Endothelial cell of umbilical vein (primary cell): ENCODE measurements at regions not wholly inside any gene's neighbourhood (a gene's known extent, or its start where the extent isn't known, plus 50 kb on each side); places are given as distances from the start of the nearest gene placed in this dataset.

ENCODE experiments used
- BruUV-seq: library from RNA; stranded (reverse); fragments of 400-500 nt; replicated peaks from 2 replicates; lab custom pipeline; 2021; lab: Mats Ljungman, UMichigan
- CTCF ChIA-PET: fragments of 300-600, 350-600 bp; sonication (Branson Sonifier 250); formaldehyde crosslinking; loops from one replicate; lab custom pipeline; 2021; ENCODE audit warnings: antibody characterized with exemption, inconsistent platforms; lab: Charles Lee
- POLR2A ChIA-PET: fragments of 300-600, 350-600 bp; sonication (Branson Sonifier 250); formaldehyde crosslinking; loops from one replicate; lab custom pipeline; 2021; ENCODE audit warnings: antibody characterized with exemption, inconsistent platforms; lab: Charles Lee
- DNase-seq: peaks from one replicate; pipeline ENCODE4 v3.0.0-alpha.2; 2011; ENCODE audit warnings: low read depth, low spot score
- FAIRE-seq: peaks from 2 replicates; lab custom pipeline; 2011; peaks lifted over from hg19 to GRCh38; lab: Jason Lieb, UNC
- H2AFZ ChIP-seq: 2 replicates; pipeline ENCODE4 v1.6.0; 2012; ENCODE audit warnings: low read depth, low read length, control low read depth, inconsistent platforms
- H3K27ac ChIP-seq: 2 replicates; pipeline ENCODE4 v1.5.1; 2011; ENCODE audit warnings: low read depth, mild to moderate bottlenecking, control low read depth, low read length, moderate library complexity; ENCODE audit not compliant: insufficient read depth
- H3K27me3 ChIP-seq, 2 experiments: 2 replicates each; pipeline versions ENCODE4 v1.6.0 to v1.6.1; 2011; ENCODE audit warnings: low read length in 2 of 2, mixed read lengths in 1 of 2; ENCODE audit not compliant: control insufficient read depth in 2 of 2, insufficient read depth in 2 of 2
- H3K36me3 ChIP-seq, 2 experiments: 2 replicates in 1 of 2; 3 replicates in 1 of 2; pipeline ENCODE4 v1.5.1; 2011; ENCODE audit warnings: low read length in 2 of 2, mild to moderate bottlenecking in 1 of 2, moderate library complexity in 1 of 2; ENCODE audit not compliant: control insufficient read depth in 2 of 2, insufficient read depth in 2 of 2; ENCODE audit errors: extremely low read depth in 1 of 2
- H3K4me1 ChIP-seq: 3 replicates; pipeline ENCODE4 v1.5.1; 2011; ENCODE audit warnings: mild to moderate bottlenecking, low read length; ENCODE audit not compliant: control insufficient read depth, insufficient read depth; ENCODE audit errors: extremely low read depth
- H3K4me2 ChIP-seq: 2 replicates; pipeline ENCODE4 v1.6.1; 2011; ENCODE audit warnings: low read length, control low read depth, mixed read lengths; ENCODE audit not compliant: insufficient read depth
- H3K4me3 ChIP-seq, 3 experiments: fragments of 200-600 bp in 1 of 3; sonication (generic), shearing (Covaris generic) in 1 of 3; replicated peaks in 1 of 3; 2 replicates each; pipeline ENCODE4 v1.5.1; 2011 to 2016; ENCODE audit warnings: control low read depth in 3 of 3, low read length in 3 of 3, mild to moderate bottlenecking in 2 of 3, inconsistent platforms in 1 of 3, low read depth in 1 of 3, moderate library complexity in 1 of 3; ENCODE audit not compliant: insufficient read depth in 1 of 3
- H3K79me2 ChIP-seq: 2 replicates; pipeline ENCODE4 v1.6.0; 2012; ENCODE audit warnings: low read length, inconsistent platforms; ENCODE audit not compliant: control insufficient read depth, insufficient read depth
- H3K9ac ChIP-seq: replicated peaks from 2 replicates; pipeline ENCODE3; 2011; ENCODE audit warnings: low read length, control low read depth; ENCODE audit not compliant: insufficient read depth; ENCODE audit errors: extremely low read depth
- H3K9me1 ChIP-seq: replicated peaks from 3 replicates; pipeline ENCODE4 v1.6.0; 2011; ENCODE audit warnings: mild to moderate bottlenecking, low read length; ENCODE audit not compliant: control insufficient read depth, insufficient read depth; ENCODE audit errors: extremely low read depth
- H3K9me3 ChIP-seq: replicated peaks from 2 replicates; pipeline ENCODE4 v1.5.1; 2012; ENCODE audit warnings: low read length, inconsistent platforms; ENCODE audit not compliant: control insufficient read depth, insufficient read depth
- H4K20me1 ChIP-seq: replicated peaks from 2 replicates; pipeline ENCODE3; 2011; ENCODE audit warnings: mild to moderate bottlenecking, low read length; ENCODE audit not compliant: control insufficient read depth, insufficient read depth; ENCODE audit errors: extremely low read depth
- EZH2 ChIP-seq: IDR thresholded peaks from 2 replicates; pipeline ENCODE4 v1.6.1; 2012; ENCODE audit warnings: borderline replicate concordance, low read depth, mild to moderate bottlenecking, moderate library complexity, low read length, inconsistent platforms; ENCODE audit not compliant: severe bottlenecking
- FOS ChIP-seq: IDR thresholded peaks from 2 replicates; pipeline ENCODE4 v1.6.1; 2011; ENCODE audit warnings: mild to moderate bottlenecking, low read length, moderate library complexity, borderline replicate concordance; ENCODE audit not compliant: insufficient read depth
- GATA2 ChIP-seq: IDR thresholded peaks from 2 replicates; pipeline ENCODE4 v1.7.0; 2011; ENCODE audit warnings: low read depth, mild to moderate bottlenecking, moderate library complexity, mixed read lengths, low read length; ENCODE audit not compliant: insufficient read length, insufficient read depth
- JUN ChIP-seq: IDR thresholded peaks from 2 replicates; pipeline ENCODE4 v1.6.1; 2011; ENCODE audit warnings: borderline replicate concordance, low read depth; ENCODE audit not compliant: insufficient read length, insufficient read depth
- MYC ChIP-seq: IDR thresholded peaks from one replicate; pipeline ENCODE4 v1.6.1; 2011; ENCODE audit warnings: mild to moderate bottlenecking, low read depth, low read length
- POLR2A ChIP-seq: IDR thresholded peaks from 2 replicates; pipeline ENCODE4 v1.6.1; 2012; ENCODE audit warnings: low read depth, mild to moderate bottlenecking, control low read depth, low read length
- POLR2AphosphoS5 ChIP-seq: IDR thresholded peaks from 2 replicates; pipeline ENCODE4 v1.6.1; 2012; ENCODE audit warnings: low read depth, mild to moderate bottlenecking, control low read depth, low read length, moderate library complexity; ENCODE audit not compliant: insufficient read depth
- dilution Hi-C: fragments of 300-500 bp; cut with MboI; formaldehyde crosslinking; loops from one replicate; pipeline ENCODE4 v1.15.0; 2019; ENCODE audit warnings: low sequenced_read_pairs; ENCODE audit not compliant: extremely low pct_ligation_motif_present
- intact Hi-C: fragments of 100-400 bp; cut with micrococcal nuclease; formaldehyde crosslinking; loops from one replicate; pipeline ENCODE4 v1.10.0; 2022
- TF ChIP-seq, protein P1 (sequence below): IDR thresholded peaks from 2 replicates; pipeline ENCODE4 v1.6.1; 2011; ENCODE audit not compliant: insufficient read depth, insufficient read length
- TF ChIP-seq, protein P2 (sequence below), 2 donors: IDR thresholded peaks; 1 replicate in 1 of 2; 2 replicates in 1 of 2; pipeline ENCODE4 v1.5.1; 2011; ENCODE audit warnings: low read length in 2 of 2, mild to moderate bottlenecking in 2 of 2, moderate library complexity in 2 of 2, control low read depth in 1 of 2, inconsistent platforms in 1 of 2, low read depth in 1 of 2; ENCODE audit not compliant: insufficient read depth in 1 of 2; ENCODE audit errors: extremely low read depth in 1 of 2

DNA sequence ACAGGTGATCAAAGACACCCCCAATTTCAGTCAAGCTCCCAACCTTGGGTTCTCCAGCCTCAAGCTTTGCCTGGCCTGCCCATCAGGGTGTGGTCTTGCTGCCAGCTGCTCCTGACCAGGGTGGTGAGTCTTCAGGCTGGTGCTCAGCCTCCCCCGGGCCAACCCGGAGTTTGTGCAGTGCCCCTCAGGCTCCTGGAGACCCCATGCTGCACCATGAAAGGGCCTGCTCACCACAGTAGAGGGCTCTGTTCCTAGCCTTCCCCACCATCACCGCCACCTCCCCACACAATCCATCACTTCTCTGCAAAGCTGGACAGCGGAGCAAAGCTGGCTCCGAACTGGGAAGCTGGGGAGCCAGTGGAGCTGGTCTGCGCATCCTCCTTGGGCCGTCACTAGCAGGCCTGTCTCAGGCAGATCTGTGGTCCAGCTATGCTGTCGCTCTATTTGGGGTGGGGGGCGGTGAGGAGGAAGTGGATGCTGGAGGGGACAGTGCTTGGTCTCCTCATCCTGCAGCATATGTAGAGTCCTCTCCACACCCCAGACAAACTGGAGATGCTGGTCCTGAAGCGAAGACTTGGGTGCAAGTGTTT, 88.5 kb upstream of the RPL38 start:
- no peaks in the 10 kb centered on the region for H3K27me3 ChIP-seq
- POLR2A ChIA-PET = no interaction called here

DNA sequence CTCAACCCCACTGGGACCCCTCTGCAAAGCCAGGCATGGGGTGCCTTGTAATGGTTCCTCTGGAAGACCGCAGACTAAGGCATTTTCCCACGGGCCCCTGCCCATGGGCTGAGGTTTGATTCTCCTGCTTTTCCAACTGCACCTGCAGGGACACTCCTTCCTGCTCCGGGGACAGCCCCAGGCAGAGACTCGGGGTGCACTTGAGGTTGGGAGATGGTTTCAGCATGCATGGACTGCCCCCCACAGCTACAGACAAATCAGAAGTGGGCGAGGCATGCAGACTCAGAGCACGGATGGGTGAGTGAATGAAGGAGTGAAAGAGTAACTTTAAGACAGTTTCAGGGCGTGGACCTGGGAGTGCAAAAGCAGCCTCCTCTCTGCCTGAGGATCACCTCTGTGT, 87.9 kb upstream of the RPL38 start:
- H3K4me2 ChIP-seq = no peak overlapping the region
- H3K36me3 ChIP-seq = no peaks in the 10 kb centered on the region
- H4K20me1 ChIP-seq = no peaks in the 10 kb centered on the region
- no peak overlapping the region for H3K4me3 ChIP-seq
- no TSS peak for BruUV-seq
- POLR2A ChIA-PET = no interaction called here
- no peaks in the 10 kb centered on the region for H3K9me1 ChIP-seq
- intact Hi-C loops (no loop called here), dilution Hi-C loops (no loop called here)
- no peak overlapping the region for H3K9ac ChIP-seq
- CTCF ChIA-PET = no interaction called here
- H3K27ac ChIP-seq = no peak overlapping the region
- no peaks in the 10 kb centered on the region for H3K4me1 ChIP-seq
- FAIRE-seq (no peak), DNase-seq (no peak)
- H3K79me2 ChIP-seq = no peaks in the 10 kb centered on the region
- no peaks in the 10 kb centered on the region for H3K27me3 ChIP-seq
- peaks cover 1% of the 10 kb centered on the region for H3K9me3 ChIP-seq
- TF ChIP-seq GATA2 = no peak
- TF ChIP-seq POLR2A = no peak
- TF ChIP-seq, protein P1, sequence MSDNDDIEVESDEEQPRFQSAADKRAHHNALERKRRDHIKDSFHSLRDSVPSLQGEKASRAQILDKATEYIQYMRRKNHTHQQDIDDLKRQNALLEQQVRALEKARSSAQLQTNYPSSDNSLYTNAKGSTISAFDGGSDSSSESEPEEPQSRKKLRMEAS = no peak
- no peak for TF ChIP-seq EZH2
- TF ChIP-seq JUN = no peak
- TF ChIP-seq FOS = no peak
- no peak overlapping the region for H2AFZ ChIP-seq

More for the DNA sequence above, 88.5 kb upstream of the RPL38 start:
- Histone ChIP-seq H2AFZ (no peak overlapping the region), H3K4me1 (no peaks in the 10 kb centered on the region), H4K20me1 (no peaks in the 10 kb centered on the region), H3K9me1 (no peaks in the 10 kb centered on the region), H3K9me3 (peaks cover 2% of the 10 kb centered on the region), H3K79me2 (no peaks in the 10 kb centered on the region), H3K36me3 (no peaks in the 10 kb centered on the region), H3K9ac (no peak overlapping the region), H3K4me2 (no peak overlapping the region), H3K4me3 (no peak overlapping the region), H3K27ac (no peak overlapping the region)
- FAIRE-seq = no peak
- BruUV-seq = no TSS peak
- intact Hi-C loops = no loop called here
- DNase-seq = no peak
- CTCF ChIA-PET = no interaction called here
- TF ChIP-seq, protein P2, sequence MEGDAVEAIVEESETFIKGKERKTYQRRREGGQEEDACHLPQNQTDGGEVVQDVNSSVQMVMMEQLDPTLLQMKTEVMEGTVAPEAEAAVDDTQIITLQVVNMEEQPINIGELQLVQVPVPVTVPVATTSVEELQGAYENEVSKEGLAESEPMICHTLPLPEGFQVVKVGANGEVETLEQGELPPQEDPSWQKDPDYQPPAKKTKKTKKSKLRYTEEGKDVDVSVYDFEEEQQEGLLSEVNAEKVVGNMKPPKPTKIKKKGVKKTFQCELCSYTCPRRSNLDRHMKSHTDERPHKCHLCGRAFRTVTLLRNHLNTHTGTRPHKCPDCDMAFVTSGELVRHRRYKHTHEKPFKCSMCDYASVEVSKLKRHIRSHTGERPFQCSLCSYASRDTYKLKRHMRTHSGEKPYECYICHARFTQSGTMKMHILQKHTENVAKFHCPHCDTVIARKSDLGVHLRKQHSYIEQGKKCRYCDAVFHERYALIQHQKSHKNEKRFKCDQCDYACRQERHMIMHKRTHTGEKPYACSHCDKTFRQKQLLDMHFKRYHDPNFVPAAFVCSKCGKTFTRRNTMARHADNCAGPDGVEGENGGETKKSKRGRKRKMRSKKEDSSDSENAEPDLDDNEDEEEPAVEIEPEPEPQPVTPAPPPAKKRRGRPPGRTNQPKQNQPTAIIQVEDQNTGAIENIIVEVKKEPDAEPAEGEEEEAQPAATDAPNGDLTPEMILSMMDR (IDR thresholded peaks at IDR 0.05; ENCODE audit: extremely low read depth in 1 of 2, insufficient read depth in 1 of 2, low read depth in 1 of 2, low read length in 2 of 2) = no peak
- no peak for TF ChIP-seq MYC
- no peak for TF ChIP-seq POLR2AphosphoS5
- dilution Hi-C loops = no loop called here
